PC-3 (cell line): ENCODE measurements at regions not wholly inside any gene's neighbourhood (a gene's known extent, or its start where the extent isn't known, plus 50 kb on each side); places are given as distances from the start of the nearest gene placed in this dataset.
"Not testable (repeated sequence)": the region's sequence is repeated elsewhere in the genome, so short reads cannot be mapped to it uniquely, and the experiment has no call there.

ENCODE experiments used
- ATAC-seq: fragments of 200-7000 bp; cut with Tn5 transposase; 2 replicates; pipeline ENCODE4 v1.9.1; 2020; ENCODE audit warnings: mild to moderate bottlenecking, moderate library complexity
- BruUV-seq: library from RNA; stranded (reverse); fragments of 400-500 nt; replicated peaks from 2 replicates; lab custom pipeline; 2021; lab: Mats Ljungman, UMichigan
- CTCF ChIA-PET: fragments of 300-600 bp; sonication (Branson Sonifier 250); formaldehyde crosslinking; loops from one replicate; lab custom pipeline; 2022; ENCODE audit warnings: antibody characterized with exemption; lab: Charles Lee
- POLR2A ChIA-PET: fragments of 300-600 bp; sonication (Branson Sonifier 250); formaldehyde crosslinking; loops from one replicate; lab custom pipeline; 2022; ENCODE audit warnings: antibody characterized with exemption; ENCODE audit not compliant: unreplicated experiment; lab: Charles Lee
- DNase-seq: peaks from one replicate; pipeline ENCODE4 v3.0.0-alpha.2; 2015
- H2AFZ ChIP-seq: fragments of 300-600 bp; sonication (generic); 2 replicates; pipeline ENCODE4 v1.6.0; 2016; ENCODE audit warnings: antibody characterized with exemption, low read length
- H3F3A ChIP-seq: fragments of 300-600 bp; sonication (generic); one replicate; pipeline ENCODE4 v1.6.0; 2017; ENCODE audit warnings: antibody characterized with exemption, low read length, control low read depth, mild to moderate bottlenecking; ENCODE audit not compliant: unreplicated experiment
- H3K27ac ChIP-seq: fragments of 300-600 bp; sonication (generic); 2 replicates; pipeline ENCODE4 v1.5.1; 2016; ENCODE audit warnings: mild to moderate bottlenecking, low read length
- H3K27me3 ChIP-seq: fragments of 300-600 bp; sonication (generic); 2 replicates; pipeline ENCODE4 v1.6.1; 2016; ENCODE audit warnings: low read length, mixed read lengths
- H3K36me3 ChIP-seq: fragments of 300-600 bp; sonication (generic); 2 replicates; pipeline ENCODE4 v1.6.1; 2016; ENCODE audit warnings: low read depth, mixed run types, low read length, mixed read lengths
- H3K4me1 ChIP-seq: fragments of 300-600 bp; sonication (generic); 2 replicates; pipeline ENCODE4 v1.5.1; 2016; ENCODE audit warnings: low read length; ENCODE audit not compliant: insufficient read depth
- H3K4me2 ChIP-seq: fragments of 300-600 bp; sonication (generic); 2 replicates; pipeline ENCODE4 v1.6.0; 2016; ENCODE audit warnings: low read length
- H3K4me3 ChIP-seq: fragments of 300-600 bp; sonication (generic); 2 replicates; pipeline ENCODE4 v1.5.1; 2016; ENCODE audit warnings: mild to moderate bottlenecking, low read length, mixed read lengths
- H3K79me2 ChIP-seq: fragments of 300-600 bp; sonication (generic); 2 replicates; pipeline ENCODE4 v1.6.1; 2017; ENCODE audit warnings: low read length, mixed read lengths
- H3K9ac ChIP-seq: fragments of 300-600 bp; sonication (generic); 2 replicates; pipeline ENCODE4 v1.6.0; 2016; ENCODE audit warnings: mild to moderate bottlenecking, low read length
- H3K9me2 ChIP-seq: fragments of 300-600 bp; sonication (generic); replicated peaks from 2 replicates; pipeline ENCODE4 v1.6.1; 2016; ENCODE audit warnings: mixed run types, low read length, mixed read lengths
- H3K9me3 ChIP-seq: fragments of 300-600 bp; sonication (generic); 2 replicates; pipeline ENCODE4 v1.6.1; 2016; ENCODE audit warnings: low read length, mixed read lengths
- H4K20me1 ChIP-seq: fragments of 300-600 bp; sonication (generic); 2 replicates; pipeline ENCODE4 v1.6.1; 2016; ENCODE audit warnings: low read length, mixed read lengths
- CTCF ChIP-seq: fragments of 300-600 bp; sonication (generic); conservative IDR thresholded peaks from 2 replicates; pipeline ENCODE4 v1.5.1; 2017; ENCODE audit warnings: antibody characterized with exemption, low read depth, mild to moderate bottlenecking, low read length
- EZH2 ChIP-seq: fragments of 300-600 bp; sonication (generic); IDR thresholded peaks from one replicate; pipeline ENCODE4 v1.6.1; 2017; ENCODE audit warnings: antibody characterized with exemption, mild to moderate bottlenecking, low read length; ENCODE audit not compliant: unreplicated experiment
- EZH2phosphoT487 ChIP-seq: fragments of 300-600 bp; sonication (generic); IDR thresholded peaks from 2 replicates; pipeline ENCODE4 v1.6.1; 2018; ENCODE audit warnings: mild to moderate bottlenecking, antibody characterized with exemption, low read length, borderline replicate concordance
- intact Hi-C: fragments of 100-400 bp; cut with micrococcal nuclease; formaldehyde crosslinking; loops from 2 replicates; pipeline ENCODE4 v1.9.0; 2023

- Histone ChIP-seq H3K9me3 (no peaks in the 10 kb centered on the region), H3K79me2 (no peaks in the 10 kb centered on the region), H3K27me3 (no peaks in the 10 kb centered on the region), H3K4me2 (no peak overlapping the region), H3K27ac (no peak overlapping the region), H3K4me3 (no peak overlapping the region), H3K36me3 (no peaks in the 10 kb centered on the region), H3K4me1 (peaks cover 36% of the 10 kb centered on the region), H3K9ac (no peak overlapping the region), H3K9me2 (no peaks in the 10 kb centered on the region), H3F3A (no peaks in the 10 kb centered on the region), H4K20me1 (no peaks in the 10 kb centered on the region), H2AFZ (no peak overlapping the region)
- DNase-seq, result no peak
- intact Hi-C loops, result no loop called here
- ChIA-PET POLR2A (no interaction called here), CTCF (no interaction called here)
- ATAC-seq, result no peak
- TF ChIP-seq EZH2 (no peak), EZH2phosphoT487 (no peak), CTCF (no peak)
- no TSS peak for BruUV-seq
Observed at GRCh38 chr10:118963341-118963740, 66.2 kb upstream of the NANOS1 start.

- no TSS peak for BruUV-seq
- intact Hi-C loops, result no loop called here
- POLR2A ChIA-PET, result no interaction called here
- Histone ChIP-seq H3K4me3 (no peak overlapping the region), H3K4me2 (no peak overlapping the region), H2AFZ (no peak overlapping the region), H3K79me2 (no peaks in the 10 kb centered on the region), H3K9ac (no peak overlapping the region), H3K27me3 (no peaks in the 10 kb centered on the region), H3F3A (no peaks in the 10 kb centered on the region), H4K20me1 (no peaks in the 10 kb centered on the region), H3K9me3 (no peaks in the 10 kb centered on the region), H3K4me1 (peaks cover 31% of the 10 kb centered on the region), H3K27ac (no peak overlapping the region), H3K9me2 (no peaks in the 10 kb centered on the region), H3K36me3 (no peaks in the 10 kb centered on the region)
- TF ChIP-seq EZH2, result no peak
- no peak for TF ChIP-seq EZH2phosphoT487
- no peak for TF ChIP-seq CTCF
- DNase-seq (no peak), ATAC-seq (no peak)
- CTCF ChIA-PET, result no interaction called here
Observed at GRCh38 chr10:118963933-118964332, 65.6 kb upstream of the NANOS1 start.

- ATAC-seq, result not testable (repeated sequence)
Observed at GRCh38 chr10:118964476-118964875, 65.0 kb upstream of the NANOS1 start.

More at GRCh38 chr10:118964476-118964875, 65.0 kb upstream of the NANOS1 start:
- H3K4me3 ChIP-seq, DNase-seq, H4K20me1 ChIP-seq, BruUV-seq, H3K27me3 ChIP-seq, H3K4me2 ChIP-seq, H3K36me3 ChIP-seq, H3F3A ChIP-seq, intact Hi-C loops, H3K9me2 ChIP-seq, CTCF ChIA-PET, H3K9me3 ChIP-seq, H3K9ac ChIP-seq, H2AFZ ChIP-seq, H3K27ac ChIP-seq, POLR2A ChIA-PET, H3K79me2 ChIP-seq: not testable (repeated sequence)
- peaks cover 27% of the 10 kb centered on the region for H3K4me1 ChIP-seq
